Stimulated activated naive CD8-positive, alpha-beta T cell treated with anti-CD3 and anti-CD28 coated beads, Interleukin-15, Interleukin-2, amounts not matched to agents 100 ng/mL and 50 ng/mL, for 24 hours (primary cell): ENCODE measurements at regions not wholly inside any gene's neighbourhood (a gene's known extent, or its start where the extent isn't known, plus 50 kb on each side); places are given as distances from the start of the nearest gene placed in this dataset.

Source experiments
- H3K27ac Mint-ChIP-seq: one replicate; pipeline ENCODE4 v1.8.0; 2021; ENCODE audit warnings: mild to moderate bottlenecking, mixed read lengths
- H3K27me3 Mint-ChIP-seq: one replicate; pipeline ENCODE4 v1.8.0; 2021; ENCODE audit warnings: mixed read lengths
- H3K36me3 Mint-ChIP-seq: one replicate; pipeline ENCODE4 v1.8.0; 2021; ENCODE audit warnings: low read depth, mixed read lengths
- H3K4me1 Mint-ChIP-seq: one replicate; pipeline ENCODE4 v1.8.0; 2021; ENCODE audit warnings: low read depth, mixed read lengths
- H3K4me3 Mint-ChIP-seq: one replicate; pipeline ENCODE4 v1.8.0; 2021; ENCODE audit warnings: mild to moderate bottlenecking, mixed read lengths
- H3K9me3 Mint-ChIP-seq: one replicate; pipeline ENCODE4 v1.8.0; 2021; ENCODE audit warnings: mixed read lengths

GRCh38 chr21:41689289-41689583 is 77.6 kb downstream of the RIPK4 start:
- Mint-ChIP-seq H3K27ac (no peak overlapping the region), H3K9me3 (peaks cover 4% of the 10 kb centered on the region), H3K4me3 (no peak overlapping the region), H3K36me3 (no peaks in the 10 kb centered on the region), H3K27me3 (peaks cover 10% of the 10 kb centered on the region), H3K4me1 (no peaks in the 10 kb centered on the region)

- H3K27ac Mint-ChIP-seq, result no peak overlapping the region
Observed at GRCh38 chr21:41687633-41688032, 79.2 kb downstream of the RIPK4 start.

DNA sequence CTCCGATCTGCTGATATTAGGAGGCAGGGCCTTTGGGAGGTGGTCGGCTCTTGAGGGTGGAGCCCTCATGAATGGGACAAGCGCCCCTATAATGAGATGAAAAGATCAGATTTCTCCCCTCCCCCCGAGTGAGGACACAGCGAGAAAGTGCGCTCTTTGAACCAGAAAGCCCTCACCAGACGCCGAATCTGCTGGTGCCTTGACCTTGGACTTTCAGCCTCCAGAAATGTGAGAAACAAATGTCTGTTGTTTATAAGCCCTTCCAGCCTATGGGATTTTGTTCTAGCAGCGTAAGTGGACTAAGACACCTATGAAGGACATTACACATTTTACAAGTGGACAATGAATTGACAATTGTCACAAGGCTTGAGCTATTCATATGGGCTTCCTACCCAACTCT is 80.2 kb downstream of the RIPK4 start:
- no peaks in the 10 kb centered on the region for H3K36me3 Mint-ChIP-seq

More at GRCh38 chr21:41687633-41688032, 79.2 kb downstream of the RIPK4 start:
- peaks cover 4% of the 10 kb centered on the region for H3K27me3 Mint-ChIP-seq
- H3K4me3 Mint-ChIP-seq, result no peak overlapping the region
- H3K4me1 Mint-ChIP-seq, result no peaks in the 10 kb centered on the region
- H3K9me3 Mint-ChIP-seq, result no peaks in the 10 kb centered on the region
- no peaks in the 10 kb centered on the region for H3K36me3 Mint-ChIP-seq

GRCh38 chr21:41685511-41686149 is 81.2 kb downstream of the RIPK4 start:
- Mint-ChIP-seq H3K27ac (no peak overlapping the region), H3K9me3 (no peaks in the 10 kb centered on the region), H3K4me3 (no peak overlapping the region), H3K27me3 (peaks cover 4% of the 10 kb centered on the region), H3K36me3 (no peaks in the 10 kb centered on the region), H3K4me1 (no peaks in the 10 kb centered on the region)

More for the DNA sequence above, 80.2 kb downstream of the RIPK4 start:
- Mint-ChIP-seq H3K4me3 (no peak overlapping the region), H3K9me3 (no peaks in the 10 kb centered on the region), H3K4me1 (no peaks in the 10 kb centered on the region), H3K27ac (no peak overlapping the region), H3K27me3 (peaks cover 4% of the 10 kb centered on the region)

DNA sequence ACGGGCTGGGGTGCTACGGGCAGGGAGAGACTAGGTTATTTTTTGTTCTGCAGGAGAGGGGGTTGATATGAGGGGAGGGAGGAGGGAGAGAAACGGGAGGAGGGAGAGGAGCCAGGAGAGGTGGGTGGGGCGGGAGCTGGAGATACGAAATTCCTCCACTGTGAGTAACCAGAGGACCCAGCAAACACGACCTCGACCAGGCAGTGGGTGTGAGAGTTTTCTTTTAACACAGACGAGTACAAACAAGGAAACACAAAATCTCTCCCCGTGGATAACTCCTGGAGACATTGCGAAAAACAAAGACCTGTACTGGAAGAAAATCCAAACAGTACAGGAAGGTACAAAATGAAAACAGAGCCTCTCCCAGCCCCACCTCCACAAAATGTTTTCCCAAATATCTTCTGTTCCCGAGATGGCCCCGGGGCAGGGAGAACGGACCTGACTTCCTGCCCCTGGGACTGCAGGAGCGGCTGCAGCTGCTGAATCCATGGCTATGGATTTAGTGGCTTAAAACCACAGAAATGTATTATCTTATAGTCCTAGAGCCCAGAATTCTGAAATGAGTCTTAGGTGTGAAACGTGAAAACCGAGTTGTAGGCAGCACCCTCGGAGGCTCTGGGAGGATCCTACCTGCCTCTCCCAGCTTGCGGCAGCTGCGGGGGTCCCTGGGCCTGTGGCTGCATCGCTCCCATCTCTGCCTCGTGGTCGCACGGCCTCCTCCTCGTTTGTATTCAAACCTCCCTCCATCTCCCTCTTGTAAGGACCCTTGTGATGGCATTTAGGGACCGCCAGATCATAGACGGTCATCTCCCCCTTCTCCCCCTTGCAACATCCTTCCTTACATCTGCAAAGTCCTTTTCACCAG is 82.2 kb downstream of the RIPK4 start:
- H3K4me1 Mint-ChIP-seq, result no peaks in the 10 kb centered on the region
- peaks cover 4% of the 10 kb centered on the region for H3K27me3 Mint-ChIP-seq
- no peaks in the 10 kb centered on the region for H3K9me3 Mint-ChIP-seq
- H3K36me3 Mint-ChIP-seq, result no peaks in the 10 kb centered on the region
- no peak overlapping the region for H3K4me3 Mint-ChIP-seq
- H3K27ac Mint-ChIP-seq, result no peak overlapping the region

GRCh38 chr21:41683815-41684214 is 83.0 kb downstream of the RIPK4 start:
- Mint-ChIP-seq H3K36me3 (no peaks in the 10 kb centered on the region), H3K4me1 (no peaks in the 10 kb centered on the region), H3K4me3 (no peak overlapping the region), H3K9me3 (no peaks in the 10 kb centered on the region), H3K27ac (no peak overlapping the region), H3K27me3 (peaks cover 9% of the 10 kb centered on the region)

DNA sequence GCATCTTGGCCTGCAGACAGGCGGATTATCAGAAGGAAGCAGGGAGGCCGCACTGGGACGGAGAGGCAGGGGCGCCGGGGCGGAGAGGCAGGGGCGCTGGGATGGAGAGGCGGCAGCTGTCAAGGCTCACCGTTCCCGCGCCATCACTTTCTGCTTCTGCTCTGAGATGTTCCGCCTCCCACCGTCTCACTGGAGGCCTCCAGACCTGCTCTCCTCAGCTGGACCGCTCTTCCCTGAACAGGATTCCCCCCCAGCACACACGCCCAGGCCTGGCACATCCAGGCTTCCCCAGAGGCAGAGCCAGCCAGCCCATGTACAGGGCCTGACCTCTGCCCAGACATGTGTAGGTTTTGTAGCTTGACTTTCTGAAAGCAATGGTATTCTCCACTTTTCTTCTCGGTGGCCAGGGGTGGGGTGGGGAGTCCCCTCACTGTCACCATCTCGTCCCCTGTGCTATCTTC is 84.1 kb downstream of the RIPK4 start:
- Mint-ChIP-seq H3K27me3 (peaks cover 9% of the 10 kb centered on the region), H3K36me3 (no peaks in the 10 kb centered on the region), H3K9me3 (no peaks in the 10 kb centered on the region), H3K4me3 (no peak overlapping the region), H3K27ac (no peak overlapping the region), H3K4me1 (no peaks in the 10 kb centered on the region)

DNA sequence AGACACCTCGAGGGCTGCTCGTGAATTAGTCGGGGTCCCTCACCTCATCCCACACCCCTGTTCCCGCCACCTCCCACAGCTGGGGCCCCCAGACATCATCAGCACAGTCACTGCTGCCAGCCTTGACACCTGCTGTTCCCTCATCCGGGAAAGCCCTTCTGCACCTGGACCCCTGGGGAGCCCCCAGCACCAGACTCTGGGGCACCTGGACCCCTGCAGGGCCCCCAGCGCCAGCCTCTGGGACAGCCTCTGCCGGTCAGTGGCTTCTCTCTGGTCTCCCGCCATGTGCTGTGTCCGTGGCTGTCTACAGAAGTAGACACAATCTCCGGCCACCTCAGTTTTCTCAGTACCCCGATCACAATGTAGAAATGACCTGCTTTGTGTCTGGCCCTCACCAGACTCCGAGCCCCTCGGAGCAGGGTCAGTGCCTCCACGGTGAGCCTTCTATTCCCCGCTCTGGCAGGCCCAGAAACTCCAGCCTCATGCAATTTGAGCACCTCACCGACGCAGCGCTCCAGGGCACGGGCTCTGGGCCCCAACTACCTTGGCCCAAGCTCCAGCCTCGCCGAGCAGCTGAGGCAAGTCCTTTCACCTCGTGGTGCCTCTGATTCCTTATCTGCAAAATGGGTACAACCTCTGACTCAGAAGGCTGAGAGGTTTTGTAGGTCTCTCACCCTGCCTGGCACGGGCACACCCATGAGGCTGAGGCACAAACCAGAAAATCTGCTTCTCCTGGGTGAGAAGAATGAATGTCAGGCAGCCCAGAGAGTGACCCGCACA is 84.7 kb downstream of the RIPK4 start:
- H3K27me3 Mint-ChIP-seq, result peaks cover 8% of the 10 kb centered on the region
- no peak overlapping the region for H3K27ac Mint-ChIP-seq
- no peak overlapping the region for H3K4me3 Mint-ChIP-seq
- H3K36me3 Mint-ChIP-seq, result no peaks in the 10 kb centered on the region
- H3K4me1 Mint-ChIP-seq, result no peaks in the 10 kb centered on the region
- no peaks in the 10 kb centered on the region for H3K9me3 Mint-ChIP-seq

GRCh38 chr21:41681348-41681801 is 85.5 kb downstream of the RIPK4 start:
- peaks cover 5% of the 10 kb centered on the region for H3K27me3 Mint-ChIP-seq
- H3K27ac Mint-ChIP-seq, result no peak overlapping the region
- no peaks in the 10 kb centered on the region for H3K9me3 Mint-ChIP-seq
- H3K4me3 Mint-ChIP-seq, result no peak overlapping the region
- H3K36me3 Mint-ChIP-seq, result no peaks in the 10 kb centered on the region
- H3K4me1 Mint-ChIP-seq, result no peaks in the 10 kb centered on the region

DNA sequence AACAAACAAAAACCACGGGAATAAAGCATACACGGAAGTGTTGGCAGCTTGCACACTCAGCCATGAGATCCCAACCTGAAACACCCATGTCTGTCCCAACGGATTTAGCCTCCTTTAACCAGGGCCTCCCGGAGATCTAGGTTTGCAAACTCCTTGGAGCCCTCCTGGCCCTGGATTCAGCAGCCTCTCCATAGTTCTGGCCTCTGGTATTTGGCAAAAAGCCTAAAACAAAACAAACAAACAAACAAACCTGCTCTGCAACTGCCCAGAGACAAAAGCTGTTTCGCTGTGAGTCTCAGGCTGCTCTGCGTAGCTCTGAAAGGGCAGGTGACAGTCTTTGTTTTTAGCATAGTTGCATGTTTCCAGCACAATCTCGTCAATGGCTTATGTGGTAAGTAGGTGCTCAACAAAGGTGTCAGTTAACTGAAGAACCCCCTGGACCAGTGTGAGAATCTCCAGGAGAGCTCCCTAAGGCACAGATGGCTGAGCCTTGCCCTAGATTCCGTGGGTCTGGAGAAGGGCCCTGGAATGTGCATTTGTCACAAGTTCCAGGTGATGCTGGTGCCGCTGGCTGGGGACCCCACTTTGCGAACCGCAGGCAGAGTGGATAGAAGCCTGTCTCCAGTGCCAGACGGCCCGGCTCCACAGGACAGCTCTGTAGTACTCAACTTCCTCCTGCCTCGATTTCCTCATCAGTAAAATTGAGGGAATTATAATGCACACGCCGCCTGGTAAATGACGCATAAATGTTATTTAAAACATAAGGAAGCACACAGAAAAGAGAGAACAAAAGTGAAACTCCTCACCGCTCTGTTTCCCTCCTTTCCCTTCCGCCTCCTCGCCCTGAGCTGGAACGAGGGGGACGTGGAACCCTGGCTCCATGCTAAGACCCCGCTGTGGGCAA is 86.2 kb downstream of the RIPK4 start:
- Mint-ChIP-seq H3K27me3 (peaks cover 10% of the 10 kb centered on the region), H3K27ac (no peak overlapping the region), H3K36me3 (no peaks in the 10 kb centered on the region), H3K4me1 (no peaks in the 10 kb centered on the region), H3K4me3 (no peak overlapping the region), H3K9me3 (no peaks in the 10 kb centered on the region)

DNA sequence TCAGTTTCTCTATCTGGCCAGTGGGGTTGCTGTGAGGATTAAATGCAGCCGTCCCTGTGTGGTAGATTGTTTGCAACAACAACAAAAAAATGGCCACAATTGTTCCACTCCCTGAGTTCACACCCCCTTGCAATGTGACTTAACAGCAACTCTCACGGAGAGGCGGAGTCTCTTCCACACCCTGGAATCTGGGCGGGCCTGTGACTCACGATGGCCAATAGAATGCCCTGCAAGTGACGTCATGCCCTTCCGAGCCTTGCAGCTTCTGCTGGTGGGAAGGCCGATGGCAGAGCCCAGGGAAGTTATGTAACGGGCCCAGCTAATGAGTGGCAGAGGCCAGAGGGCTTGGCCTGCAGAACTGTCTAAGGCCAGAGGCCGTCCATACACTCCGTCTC is 87.9 kb downstream of the RIPK4 start:
- H3K9me3 Mint-ChIP-seq, result no peaks in the 10 kb centered on the region
- H3K36me3 Mint-ChIP-seq, result no peaks in the 10 kb centered on the region
- peaks cover 14% of the 10 kb centered on the region for H3K27me3 Mint-ChIP-seq

GRCh38 chr21:41678016-41678923 is 88.6 kb downstream of the RIPK4 start:
- no peak overlapping the region for H3K4me3 Mint-ChIP-seq
- peaks cover 14% of the 10 kb centered on the region for H3K27me3 Mint-ChIP-seq
- H3K27ac Mint-ChIP-seq, result no peak overlapping the region
- no peaks in the 10 kb centered on the region for H3K4me1 Mint-ChIP-seq
- H3K9me3 Mint-ChIP-seq, result no peaks in the 10 kb centered on the region
- H3K36me3 Mint-ChIP-seq, result no peaks in the 10 kb centered on the region

More for the DNA sequence above, 87.9 kb downstream of the RIPK4 start:
- Mint-ChIP-seq H3K27ac (no peak overlapping the region), H3K4me1 (no peaks in the 10 kb centered on the region), H3K4me3 (no peak overlapping the region)

DNA sequence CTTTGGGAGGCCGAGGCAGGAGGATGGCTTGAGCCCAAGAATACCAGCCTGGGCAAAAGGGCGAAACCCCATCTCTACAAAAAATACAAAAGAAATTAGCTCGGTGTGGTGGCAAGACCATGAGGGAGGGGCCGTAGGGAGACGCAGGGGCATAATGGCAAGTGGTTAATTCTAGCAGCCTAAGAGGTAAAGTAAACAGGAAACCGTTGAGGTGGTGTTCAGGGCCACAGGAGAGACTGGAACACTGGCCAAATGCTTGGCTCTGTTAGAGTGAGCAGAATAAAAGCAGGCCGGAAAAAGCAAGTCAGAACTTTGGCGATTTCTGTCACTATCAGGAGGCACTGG is 89.2 kb downstream of the RIPK4 start:
- no peaks in the 10 kb centered on the region for H3K9me3 Mint-ChIP-seq
- no peak overlapping the region for H3K27ac Mint-ChIP-seq
- peaks cover 14% of the 10 kb centered on the region for H3K27me3 Mint-ChIP-seq
- H3K36me3 Mint-ChIP-seq, result no peaks in the 10 kb centered on the region
- no peak overlapping the region for H3K4me3 Mint-ChIP-seq
- H3K4me1 Mint-ChIP-seq, result peaks cover under 1% of the 10 kb centered on the region
